HG03095 (cell line): ENCODE measurements at regions not wholly inside any gene's neighbourhood (a gene's known extent, or its start where the extent isn't known, plus 50 kb on each side); places are given as distances from the start of the nearest gene placed in this dataset.

ENCODE experiments used
- ATAC-seq: cut with Tn5 transposase; IDR thresholded peaks from one replicate; pipeline ENCODE4 v1.9.1; 2021; ENCODE audit warnings: moderate library complexity; ENCODE audit not compliant: unreplicated experiment

DNA sequence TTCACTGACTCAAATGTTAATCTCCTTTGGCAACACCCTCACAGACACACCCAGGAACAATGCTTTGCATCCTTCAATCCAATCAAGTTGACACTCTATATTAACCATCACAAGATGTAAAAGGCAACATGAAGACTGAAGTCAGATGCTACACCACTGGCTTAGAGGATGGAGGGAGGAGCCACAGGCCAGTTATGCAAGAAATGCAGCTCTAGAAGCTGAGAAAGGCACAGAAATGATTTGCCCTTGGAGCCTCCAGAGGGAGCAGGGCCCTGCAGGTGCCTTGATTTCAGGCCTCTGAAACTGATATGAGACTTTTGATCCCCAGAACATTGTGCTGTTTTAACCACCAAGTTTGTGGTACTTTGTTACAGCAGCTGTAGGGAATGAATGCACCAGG, 276.3 kb downstream of the KCNS3 start:
- no peak for ATAC-seq

DNA sequence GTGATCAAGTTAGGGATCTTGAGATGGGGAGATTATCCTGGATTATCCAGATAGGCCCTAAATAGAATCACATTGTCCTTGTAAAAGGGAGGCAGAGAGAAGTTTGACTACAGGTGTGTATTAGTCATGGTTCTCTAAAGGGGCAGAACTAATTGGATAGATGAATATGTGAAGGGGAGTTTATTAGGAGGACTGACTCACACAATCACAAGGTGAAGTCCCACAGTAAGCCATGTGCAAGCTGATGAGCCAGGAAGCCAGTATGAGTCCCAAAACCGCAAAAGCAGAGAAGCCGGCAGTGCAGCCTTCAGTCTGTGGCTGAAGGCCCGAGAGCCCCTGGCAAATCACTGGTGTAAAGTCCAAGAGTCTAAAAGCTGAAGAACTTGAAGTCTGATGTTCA, 275.8 kb downstream of the KCNS3 start:
- ATAC-seq, result no peak

- no peak for ATAC-seq
Measured at GRCh38 chr2:18153741-18154140, 275.3 kb downstream of the KCNS3 start.

DNA sequence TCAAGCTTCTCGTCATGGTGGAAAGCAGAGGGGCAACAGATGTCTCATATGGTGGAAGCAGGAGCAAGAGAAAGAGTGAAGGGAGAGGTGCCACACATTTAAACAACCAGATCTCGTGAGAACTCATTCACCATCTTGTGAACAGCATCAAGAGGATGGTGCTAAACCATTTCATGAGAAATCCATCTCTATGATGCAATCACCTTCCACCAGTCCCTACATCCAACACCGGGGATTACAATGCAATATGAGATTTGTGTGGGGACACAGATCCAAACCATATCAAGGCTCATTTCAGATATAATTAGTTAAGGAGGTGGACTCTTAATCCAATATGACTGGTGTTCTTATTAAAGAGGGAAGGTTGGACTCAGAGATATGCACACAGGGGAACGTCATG, 272.8 kb downstream of the KCNS3 start:
- ATAC-seq, result no peak

- ATAC-seq, result peak; percentile 64
Measured at GRCh38 chr2:18149660-18150246, 271.3 kb downstream of the KCNS3 start.

GRCh38 chr2:18136881-18137475, 258.5 kb downstream of the KCNS3 start:
- ATAC-seq, result no peak

DNA sequence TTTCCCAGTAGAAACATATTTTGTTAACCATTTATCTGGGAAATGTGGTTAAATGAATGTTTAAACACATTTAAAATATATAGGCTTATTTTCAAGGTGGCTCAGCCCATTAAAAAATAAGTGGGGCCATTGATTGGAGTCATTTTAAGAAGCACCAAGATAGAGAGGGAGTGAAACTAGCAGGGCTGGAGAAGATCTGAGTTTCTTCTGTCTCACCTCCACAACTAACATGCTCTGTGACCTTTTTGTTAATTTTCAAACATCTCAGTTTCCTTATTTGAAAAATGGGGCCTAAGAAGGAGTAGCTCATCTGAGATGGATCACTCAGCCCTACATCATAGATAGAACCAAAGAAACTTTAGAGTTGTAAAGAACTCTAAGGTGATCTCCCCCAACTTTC, 254.8 kb downstream of the KCNS3 start:
- ATAC-seq, result no peak

DNA sequence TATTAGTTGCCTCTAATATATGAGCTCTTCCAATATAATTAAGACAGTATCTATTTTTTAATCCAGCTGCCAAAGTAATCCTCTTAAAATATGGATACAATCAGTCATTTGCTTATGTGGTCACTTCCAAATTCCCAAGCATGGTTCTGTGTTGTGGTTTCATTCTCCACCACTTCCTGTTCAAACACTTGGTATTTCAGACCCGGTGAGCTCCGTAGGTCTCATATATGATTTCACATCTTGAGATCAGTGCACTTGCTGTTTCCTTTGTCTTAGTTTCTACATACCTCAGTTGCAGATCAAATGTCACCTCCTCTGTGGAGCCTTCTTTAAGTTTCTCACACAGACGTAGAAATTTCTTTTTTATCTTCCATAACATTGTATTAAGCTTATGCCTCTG, 254.2 kb downstream of the KCNS3 start:
- ATAC-seq, result peak; percentile 46

- no peak for ATAC-seq
Measured at GRCh38 chr2:18131761-18132160, 253.3 kb downstream of the KCNS3 start.

DNA sequence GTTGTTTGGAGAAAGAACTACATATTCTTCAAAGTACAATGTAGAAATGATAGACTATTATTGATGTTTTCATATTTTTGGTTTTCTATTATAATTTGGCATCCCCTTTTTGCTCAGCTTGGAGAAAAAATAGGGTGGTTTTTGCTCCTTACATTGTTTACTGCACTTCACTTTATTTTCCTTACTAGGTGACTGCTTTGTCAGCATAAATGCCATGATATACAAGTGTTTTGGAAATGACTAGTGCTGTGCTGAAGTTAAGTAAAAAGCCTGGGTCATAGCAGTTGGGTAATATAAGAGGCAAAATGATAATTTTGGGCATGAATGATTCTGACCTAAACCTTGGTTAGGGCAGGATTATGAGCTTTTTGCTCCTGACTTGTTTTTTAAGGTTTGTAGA, 250.9 kb downstream of the KCNS3 start:
- no peak for ATAC-seq

DNA sequence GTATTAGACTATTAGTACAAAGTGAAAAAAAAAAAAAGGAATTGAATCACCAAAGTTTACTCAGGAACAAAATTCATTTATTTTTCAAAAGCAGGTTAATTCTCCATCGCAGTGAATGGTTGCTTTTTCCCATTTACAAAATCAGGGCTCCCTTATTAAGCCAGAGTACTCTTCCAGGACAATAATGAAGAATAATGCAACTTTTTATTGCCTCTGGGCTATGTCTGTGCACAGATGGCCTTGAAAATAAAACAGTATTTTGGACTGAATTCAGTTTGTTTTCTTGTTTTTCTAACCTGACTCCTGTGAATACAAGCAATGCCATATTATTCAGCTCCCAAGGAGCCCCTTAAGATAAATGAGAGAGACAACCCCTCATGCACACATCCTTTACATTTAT, 246.8 kb downstream of the KCNS3 start:
- no peak for ATAC-seq

DNA sequence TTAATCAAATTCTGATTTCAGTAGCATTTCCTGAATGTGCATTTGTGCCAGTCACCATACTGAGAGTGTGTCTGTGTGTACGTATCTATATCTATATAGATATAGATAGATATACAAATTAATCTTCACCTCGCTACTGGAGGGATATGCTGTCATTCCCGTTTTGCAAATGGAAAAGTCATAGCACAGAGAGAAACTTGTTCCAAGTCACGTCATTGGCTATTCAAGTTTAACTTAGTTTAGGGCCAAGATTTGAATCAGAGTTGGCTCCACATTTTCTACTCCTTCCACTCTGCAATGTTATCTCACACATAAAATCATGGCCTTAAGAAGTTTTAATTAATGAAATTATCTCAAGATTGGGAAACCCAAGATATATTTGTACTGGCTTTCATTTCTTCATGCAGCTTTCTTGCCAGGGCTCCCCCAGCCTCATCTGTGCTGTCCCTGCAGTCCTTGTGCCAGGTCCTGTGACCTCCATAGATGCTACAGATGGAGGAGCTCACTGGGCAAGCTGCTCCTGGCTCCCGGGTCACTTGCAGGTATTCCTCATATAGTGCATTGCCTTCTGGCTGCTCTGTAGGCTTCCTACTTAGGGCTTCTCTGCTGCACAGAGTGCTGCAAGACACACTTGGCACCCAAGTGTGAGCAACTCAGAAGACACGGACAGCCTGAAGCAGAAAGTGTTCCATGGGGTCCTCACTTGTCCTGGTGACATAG, 245.8 kb downstream of the KCNS3 start:
- no peak for ATAC-seq

DNA sequence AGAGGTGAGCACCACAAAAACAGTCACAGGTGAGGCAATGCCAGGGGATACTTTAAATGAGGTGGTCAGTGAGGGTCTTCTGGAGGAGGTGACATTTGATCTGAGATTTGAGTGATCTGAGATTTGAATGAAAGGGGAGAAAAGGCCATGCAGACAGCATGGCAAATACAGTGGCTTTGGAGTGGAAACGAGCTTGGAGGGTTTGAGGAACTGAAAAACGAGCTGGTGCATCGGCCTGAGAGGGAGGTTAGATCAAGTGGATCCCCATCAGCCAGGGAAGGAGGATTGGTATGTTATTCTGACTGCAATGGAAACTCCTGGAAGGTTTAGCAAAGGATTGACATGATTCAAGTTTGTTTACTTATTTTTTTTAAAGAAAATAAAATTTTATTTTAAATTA, 245.1 kb downstream of the KCNS3 start:
- ATAC-seq, result no peak

DNA sequence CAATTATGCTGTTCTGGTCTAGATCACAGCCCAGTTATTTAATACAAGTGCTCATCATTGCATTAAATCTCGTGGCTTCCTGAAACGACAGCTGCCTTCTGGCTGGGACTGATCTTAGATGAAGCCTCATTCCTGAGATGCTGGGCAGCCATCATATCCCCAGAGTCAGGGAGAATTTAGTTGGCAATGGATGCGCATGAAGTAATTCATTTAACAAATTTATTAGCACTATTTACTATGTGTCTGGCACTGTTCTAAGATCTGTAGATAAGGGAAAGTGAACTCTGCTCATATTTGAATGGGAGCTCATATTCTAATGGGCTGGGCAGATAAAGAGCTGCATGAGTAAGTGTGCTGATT, 244.7 kb downstream of the KCNS3 start:
- ATAC-seq, result no peak

GRCh38 chr2:18122544-18123210, 244.2 kb downstream of the KCNS3 start:
- ATAC-seq, result no peak

- no peak for ATAC-seq
Measured at GRCh38 chr2:18119883-18120282, 241.4 kb downstream of the KCNS3 start.

DNA sequence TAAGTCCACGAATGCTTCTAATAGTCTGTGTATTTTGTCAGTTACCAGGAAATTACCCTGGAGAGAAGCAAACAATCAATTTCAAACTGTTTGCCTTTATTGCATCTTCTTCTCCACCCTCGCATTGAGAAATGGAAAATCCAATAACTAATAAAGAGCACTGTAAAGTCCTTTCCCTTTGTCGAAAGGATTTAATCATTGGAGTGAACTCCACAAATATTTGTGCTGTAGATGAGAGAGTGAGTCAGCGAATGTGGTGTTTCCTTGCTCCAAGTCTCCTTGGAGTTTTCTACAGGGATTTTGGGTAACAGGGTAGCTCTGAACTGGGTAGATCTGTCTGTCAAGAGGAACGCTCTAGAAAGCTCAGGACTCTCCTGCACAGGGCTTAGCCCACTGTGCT, 240.2 kb downstream of the KCNS3 start:
- no peak for ATAC-seq

- peak; percentile 83 for ATAC-seq
Measured at GRCh38 chr2:18117592-18117991, 239.1 kb downstream of the KCNS3 start.

DNA sequence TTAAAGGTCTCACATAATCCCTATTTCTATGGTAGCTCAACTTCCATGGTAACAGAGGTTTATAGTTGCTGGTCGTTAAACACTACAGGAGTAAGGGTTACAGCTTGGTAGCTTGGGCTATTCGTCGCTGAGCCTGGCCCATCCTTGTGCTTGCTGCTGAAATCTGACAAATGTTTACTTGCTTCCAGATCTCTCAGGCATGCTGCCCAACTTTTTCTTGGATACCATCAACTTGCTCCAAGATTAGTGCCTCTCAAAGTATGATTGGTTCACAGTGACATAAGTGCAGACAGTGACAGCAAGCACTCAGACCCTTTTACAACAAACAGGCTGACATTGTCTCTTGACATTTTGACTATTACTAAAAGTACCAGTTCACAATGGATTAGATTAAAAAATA, 231.8 kb downstream of the KCNS3 start:
- no peak for ATAC-seq

- no peak for ATAC-seq
Measured at GRCh38 chr2:18106841-18107240, 228.4 kb downstream of the KCNS3 start.

DNA sequence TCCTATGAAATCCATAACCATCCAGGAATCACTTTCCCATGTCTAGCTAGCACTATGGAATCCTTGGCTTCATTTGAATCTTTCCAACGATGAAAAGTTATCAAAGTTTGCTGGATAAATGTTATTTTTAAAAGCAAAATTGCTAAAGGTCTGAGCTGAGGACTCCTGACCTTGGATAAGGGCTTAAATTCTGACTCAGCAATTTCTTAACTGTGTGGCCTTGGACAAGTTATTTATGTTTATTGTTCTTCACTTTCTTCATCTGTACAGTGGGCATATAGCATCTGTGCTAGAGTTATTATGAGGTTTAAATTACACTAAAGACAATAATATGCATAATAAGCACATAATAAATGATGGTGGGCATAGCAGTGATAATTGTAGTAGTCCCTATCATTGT, 227.5 kb downstream of the KCNS3 start:
- no peak for ATAC-seq

GRCh38 chr2:18104595-18105224, 226.2 kb downstream of the KCNS3 start:
- no peak for ATAC-seq
